CD14-positive monocyte (primary cell): ENCODE measurements at regions not wholly inside any gene's neighbourhood (a gene's known extent, or its start where the extent isn't known, plus 50 kb on each side); places are given as distances from the start of the nearest gene placed in this dataset.
"Not testable (repeated sequence)": the region's sequence is repeated elsewhere in the genome, so short reads cannot be mapped to it uniquely, and the experiment has no call there.

Experiments
- DNase-seq, 3 donors: peaks; one replicate each; pipeline ENCODE4 v3.0.0-alpha.2; 2011 to 2022
- H2AFZ ChIP-seq: 2 replicates; pipeline ENCODE4 v1.6.0; 2012; ENCODE audit warnings: mild to moderate bottlenecking, low read depth, low read length, inconsistent platforms; ENCODE audit not compliant: insufficient read depth, poor library complexity, severe bottlenecking
- H3K27ac ChIP-seq, 2 donors: 1 replicate in 1 of 2; 2 replicates in 1 of 2; pipeline ENCODE4 v1.5.1; 2012 to 2013; ENCODE audit warnings: low read length in 2 of 2, control low read depth in 1 of 2, inconsistent platforms in 1 of 2, low read depth in 1 of 2, mild to moderate bottlenecking in 1 of 2
- H3K27me3 ChIP-seq, 2 donors: one replicate each; pipeline versions ENCODE4 v1.6.0 to v1.6.1; 2011 to 2013; ENCODE audit warnings: low read length in 2 of 2; ENCODE audit not compliant: control insufficient read depth in 2 of 2, insufficient read depth in 2 of 2
- H3K36me3 ChIP-seq, 2 donors: replicated peaks in 1 of 2; 1 replicate in 1 of 2; 2 replicates in 1 of 2; pipeline versions ENCODE4 v1.5.1 to v1.6.1; 2012 to 2013; ENCODE audit warnings: low read length in 2 of 2, control low read depth in 1 of 2, inconsistent platforms in 1 of 2, mild to moderate bottlenecking in 1 of 2; ENCODE audit not compliant: insufficient read depth in 2 of 2, control insufficient read depth in 1 of 2
- H3K4me1 ChIP-seq, 2 donors: 1 replicate in 1 of 2; 2 replicates in 1 of 2; pipeline versions ENCODE4 v1.5.1 to v1.6.1; 2012 to 2013; ENCODE audit warnings: low read length in 2 of 2, control low read depth in 1 of 2, inconsistent platforms in 1 of 2, mild to moderate bottlenecking in 1 of 2, moderate library complexity in 1 of 2; ENCODE audit not compliant: insufficient read depth in 2 of 2, control insufficient read depth in 1 of 2
- H3K4me2 ChIP-seq: replicated peaks from 2 replicates; pipeline ENCODE3; 2012; ENCODE audit warnings: low read length, moderate library complexity, mild to moderate bottlenecking; ENCODE audit not compliant: poor library complexity, severe bottlenecking; ENCODE audit errors: extremely low read depth
- H3K4me3 ChIP-seq, 3 experiments: fragments of 200-600 bp in 1 of 3; sonication (generic) in 1 of 3; replicated peaks in 1 of 3; 1 replicate in 2 of 3; 2 replicates in 1 of 3; pipeline ENCODE4 v1.5.1; 2011 to 2013; ENCODE audit warnings: low read length in 3 of 3, mild to moderate bottlenecking in 3 of 3, control low read depth in 2 of 3, low read depth in 2 of 3, inconsistent platforms in 1 of 3, moderate library complexity in 1 of 3
- H3K79me2 ChIP-seq: 2 replicates; pipeline ENCODE4 v1.6.0; 2012; ENCODE audit warnings: mild to moderate bottlenecking, control low read depth, inconsistent platforms, low read length, moderate library complexity; ENCODE audit not compliant: insufficient read depth
- H3K9ac ChIP-seq: 2 replicates; pipeline ENCODE4 v1.6.0; 2017; ENCODE audit warnings: low read length, mild to moderate bottlenecking; ENCODE audit not compliant: insufficient read depth, poor library complexity, severe bottlenecking
- H3K9me3 ChIP-seq, 2 donors: replicated peaks in 1 of 2; 1 replicate in 1 of 2; 2 replicates in 1 of 2; pipeline versions ENCODE4 v1.5.1 to v1.6.1; 2012 to 2013; ENCODE audit warnings: low read length in 2 of 2, control low read depth in 1 of 2; ENCODE audit not compliant: control insufficient read depth in 1 of 2, insufficient read depth in 1 of 2
- H4K20me1 ChIP-seq: 2 replicates; pipeline ENCODE4 v1.6.0; 2012; ENCODE audit warnings: mild to moderate bottlenecking, low read length, control low read depth, moderate library complexity; ENCODE audit not compliant: insufficient read depth
- H3K27ac Mint-ChIP-seq, 7 donors: one replicate each; pipeline ENCODE4 v1.8.0; 2020; ENCODE audit warnings: mild to moderate bottlenecking in 7 of 7, mixed read lengths in 7 of 7, moderate library complexity in 6 of 7, inconsistent platforms in 2 of 7
- H3K27me3 Mint-ChIP-seq, 3 donors: one replicate each; pipeline ENCODE4 v1.8.0; 2021 to 2022; ENCODE audit warnings: low read depth in 3 of 3, mild to moderate bottlenecking in 3 of 3, mixed read lengths in 3 of 3, moderate library complexity in 3 of 3, inconsistent platforms in 1 of 3
- H3K36me3 Mint-ChIP-seq, 2 donors: one replicate each; pipeline ENCODE4 v1.8.0; 2020; ENCODE audit warnings: mixed read lengths in 2 of 2, inconsistent platforms in 1 of 2, mild to moderate bottlenecking in 1 of 2
- H3K4me1 Mint-ChIP-seq: one replicate; pipeline ENCODE4 v1.8.0; 2020; ENCODE audit warnings: mild to moderate bottlenecking, mixed read lengths
- H3K4me3 Mint-ChIP-seq, 2 donors: one replicate each; pipeline ENCODE4 v1.8.0; 2020; ENCODE audit warnings: mild to moderate bottlenecking in 2 of 2, mixed read lengths in 2 of 2, moderate library complexity in 1 of 2
- H3K9me3 Mint-ChIP-seq, 7 donors: one replicate each; pipeline ENCODE4 v1.8.0; 2020 to 2022; ENCODE audit warnings: mixed read lengths in 7 of 7, mild to moderate bottlenecking in 6 of 7, moderate library complexity in 6 of 7, inconsistent platforms in 2 of 7
- CTCF ChIP-seq: fragments of 200-600 bp; IDR thresholded peaks from one replicate; pipeline ENCODE4 v1.8.0; 2022; ENCODE audit warnings: antibody characterized with exemption, mild to moderate bottlenecking
- WGBS: methylation state at CpG from one replicate; pipeline ENCODE4 v1.1.5; 2013; ENCODE audit warnings: missing lambda C conversion rate; ENCODE audit not compliant: insufficient coverage; 5-methylcytosine and 5-hydroxymethylcytosine counted together
- intact Hi-C, 2 donors: fragments of 100-400 bp; cut with micrococcal nuclease; formaldehyde crosslinking; loops; one replicate each; pipeline versions ENCODE4 v1.15.0 to v1.15.1; 2023

- no peak overlapping the region for H3K4me3 ChIP-seq
- H3K9me3 ChIP-seq = peaks cover 4 to 9% of the 10 kb centered on the region in 2 donors
- no peaks in the 10 kb centered on the region for H4K20me1 ChIP-seq
- H2AFZ ChIP-seq = no peak overlapping the region
- Mint-ChIP-seq H3K4me1 (no peaks in the 10 kb centered on the region), H3K4me3 (no peak overlapping the region), H3K36me3 (no peaks in the 10 kb centered on the region), H3K9me3 (peaks cover 0 to 22% (median 7%) of the 10 kb centered on the region in 7 donors), H3K27ac (no peak overlapping the region), H3K27me3 (no peaks in the 10 kb centered on the region)
- no peak overlapping the region for H3K27ac ChIP-seq
- H3K4me2 ChIP-seq = no peak overlapping the region
- H3K79me2 ChIP-seq = no peaks in the 10 kb centered on the region
- DNase-seq = no peak
- no peaks in the 10 kb centered on the region for H3K36me3 ChIP-seq
- intact Hi-C loops = no loop called here
- no CpG with 5 or more reads among the region's 4 CpGs for whole genome bisulfite sequencing
- H3K27me3 ChIP-seq = no peaks in the 10 kb centered on the region
- no peak for TF ChIP-seq CTCF
- no peaks in the 10 kb centered on the region for H3K4me1 ChIP-seq
- no peak overlapping the region for H3K9ac ChIP-seq
Observed at GRCh38 chr2:129518937-129519336, 460.5 kb upstream of the RAB6C start.

- peaks cover 0 to 20% (median 6%) of the 10 kb centered on the region in 7 donors for H3K9me3 Mint-ChIP-seq
- H4K20me1 ChIP-seq, intact Hi-C loops, H3K9me3 ChIP-seq, H3K36me3 ChIP-seq, H3K4me1 Mint-ChIP-seq, DNase-seq, H3K4me1 ChIP-seq, H3K27me3 ChIP-seq, H3K27me3 Mint-ChIP-seq, H3K36me3 Mint-ChIP-seq, H3K27ac Mint-ChIP-seq, H3K4me3 Mint-ChIP-seq, H3K27ac ChIP-seq, H3K4me2 ChIP-seq, H2AFZ ChIP-seq, H3K9ac ChIP-seq, H3K79me2 ChIP-seq, H3K4me3 ChIP-seq: not testable (repeated sequence)
- WGBS = 92% methylated on average over 4 of the region's 9 CpGs
Observed at GRCh38 chr2:129532158-129532557, 447.3 kb upstream of the RAB6C start.
